CD4-positive, alpha-beta T cell treated with Interleukin-17A for 4 hours (primary cell): ENCODE measurements at regions not wholly inside any gene's neighbourhood (a gene's known extent, or its start where the extent isn't known, plus 50 kb on each side); places are given as distances from the start of the nearest gene placed in this dataset.

ENCODE experiments used
- DNase-seq: peaks from one replicate; pipeline ENCODE4 v3.0.0-alpha.2; 2020; ENCODE audit warnings: mixed read lengths

DNA sequence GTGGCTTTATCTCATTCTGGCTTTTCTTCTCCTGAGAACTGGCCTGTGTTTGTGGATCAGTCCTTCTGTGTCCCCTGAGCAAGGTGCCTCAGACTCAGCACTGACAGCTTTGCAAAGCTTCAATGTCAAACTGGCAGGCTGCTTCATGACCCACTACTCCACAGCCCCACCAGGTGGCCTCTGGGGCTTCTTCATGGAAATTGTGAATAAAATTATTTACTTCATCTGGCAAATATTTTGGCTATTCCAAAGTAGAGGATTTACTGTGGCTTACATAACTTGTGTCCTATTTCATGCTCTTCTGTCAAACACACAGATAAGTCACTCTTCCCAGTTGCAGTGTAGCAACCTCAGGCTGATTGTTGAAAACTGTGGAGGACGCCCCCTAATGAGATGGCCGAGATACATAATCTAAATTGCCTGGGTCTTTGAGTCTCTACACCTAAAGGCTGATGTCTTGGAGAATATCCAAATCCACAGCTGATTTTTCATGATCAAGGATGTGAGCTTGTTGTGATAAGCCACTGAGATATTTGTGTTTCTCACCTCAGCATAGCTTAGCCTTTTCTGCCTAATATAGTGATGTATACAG, 721.9 kb upstream of the SLC10A2 start:
- no peak for DNase-seq

DNA sequence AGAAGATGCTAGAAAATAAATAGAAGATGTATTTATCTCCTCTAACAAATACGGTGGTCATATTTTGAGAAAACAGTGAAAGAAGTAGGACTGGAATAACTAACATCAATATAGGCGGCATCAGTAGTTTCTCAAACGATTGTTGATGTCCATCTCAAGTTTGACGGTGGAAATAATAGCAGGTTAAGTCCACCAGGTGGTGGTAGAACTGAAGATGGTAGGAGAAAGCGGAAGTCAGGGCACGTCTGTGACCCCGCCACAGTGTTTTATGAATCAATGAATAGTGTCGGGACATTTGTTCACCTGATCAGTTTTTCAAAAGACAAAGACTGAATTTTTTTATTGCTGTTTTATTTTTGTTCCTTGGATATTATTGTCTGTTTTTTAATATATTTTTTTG, 706.4 kb upstream of the SLC10A2 start:
- no peak for DNase-seq

DNA sequence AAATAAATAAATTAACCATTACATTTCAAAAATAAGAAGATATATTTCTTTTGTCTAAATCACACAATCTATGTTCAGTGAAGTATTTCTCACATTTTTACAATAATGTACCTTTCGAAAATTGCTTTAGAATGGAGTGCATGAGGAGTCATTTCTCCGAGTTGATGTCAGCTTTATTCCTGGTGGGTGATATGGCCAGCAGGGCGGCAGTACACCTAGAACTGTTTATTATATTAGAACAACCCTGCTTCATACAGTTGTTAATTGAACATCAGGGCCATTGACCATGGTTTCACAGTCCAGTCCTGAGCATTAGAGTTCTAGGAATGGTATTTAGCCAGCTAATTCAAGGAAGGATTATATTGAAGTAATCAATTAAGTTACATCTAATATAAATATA, 696.3 kb upstream of the SLC10A2 start:
- DNase-seq: no peak

DNA sequence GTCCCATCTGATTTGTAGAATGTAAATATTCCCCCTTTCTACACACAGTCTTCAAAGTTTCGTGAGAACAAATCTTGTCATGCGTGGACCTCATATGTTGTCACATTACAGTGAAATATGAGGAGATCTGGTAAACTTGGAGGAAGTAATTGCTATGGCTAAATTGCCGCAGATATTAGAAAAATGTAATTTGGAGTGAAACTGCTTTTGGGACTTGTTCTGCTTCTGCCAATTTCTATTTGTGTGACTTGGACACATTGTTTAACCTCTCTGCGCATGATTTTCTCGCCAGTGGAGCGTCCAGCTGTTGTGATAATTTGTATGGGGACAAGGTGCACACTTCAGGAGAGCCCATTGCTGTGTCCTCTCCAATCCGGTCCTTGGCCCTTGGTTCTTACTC, 693.1 kb upstream of the SLC10A2 start:
- DNase-seq: no peak

DNA sequence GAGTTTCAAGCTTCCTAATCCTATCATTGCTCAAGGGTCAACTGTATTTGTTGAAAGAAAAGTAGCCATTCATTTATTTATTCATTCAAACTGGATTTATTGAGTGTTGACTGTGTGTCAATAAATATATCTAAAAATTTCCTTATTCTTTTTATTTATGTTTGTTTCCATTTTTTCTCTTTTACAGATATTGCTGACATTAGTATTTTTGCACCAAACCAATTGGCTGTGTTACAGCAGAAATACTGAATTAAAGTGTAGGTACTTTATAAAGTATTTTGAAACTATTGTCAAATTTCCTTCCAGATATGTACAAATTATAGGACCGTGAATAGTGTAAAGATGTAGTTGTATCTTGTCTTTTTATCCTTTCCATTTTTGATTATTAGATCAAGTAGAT, 692.0 kb upstream of the SLC10A2 start:
- no peak for DNase-seq

DNA sequence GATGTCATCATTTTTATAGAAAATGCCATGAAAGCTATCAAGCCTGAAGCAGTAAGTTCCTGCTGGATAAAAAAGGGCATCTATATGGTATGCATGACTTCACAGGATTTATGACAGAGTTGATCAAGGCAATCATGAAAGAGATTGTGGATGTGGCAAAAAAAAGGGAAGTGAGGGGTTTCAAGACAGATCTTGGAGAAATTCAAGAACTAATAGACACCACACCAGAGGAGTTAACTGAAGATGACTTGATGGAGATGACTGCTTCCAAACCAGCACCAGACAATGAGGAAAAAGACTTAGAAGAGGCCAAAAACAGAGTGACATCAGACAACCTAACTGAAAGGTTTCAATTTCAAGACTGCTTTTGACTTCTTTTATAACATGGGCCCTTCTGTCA, 691.1 kb upstream of the SLC10A2 start:
- DNase-seq: no peak

DNA sequence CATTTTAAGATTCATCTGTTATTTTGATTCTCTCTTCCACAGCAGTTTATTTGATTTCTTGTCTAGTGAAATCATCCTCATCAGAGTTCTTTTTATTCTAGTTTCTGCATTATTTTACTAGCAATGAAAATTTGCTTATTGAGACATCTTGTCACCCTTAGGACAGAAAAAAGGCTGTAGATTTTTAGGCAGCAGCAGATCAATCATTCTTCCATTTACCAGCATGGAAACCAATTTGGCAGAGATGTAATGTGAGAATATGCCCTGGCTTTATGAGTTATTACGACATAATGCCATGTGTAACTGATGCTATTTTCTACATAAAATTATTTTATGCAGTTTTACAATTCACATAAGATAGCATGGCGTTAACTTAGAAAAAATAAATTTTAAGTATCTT, 688.6 kb upstream of the SLC10A2 start:
- DNase-seq: no peak

DNA sequence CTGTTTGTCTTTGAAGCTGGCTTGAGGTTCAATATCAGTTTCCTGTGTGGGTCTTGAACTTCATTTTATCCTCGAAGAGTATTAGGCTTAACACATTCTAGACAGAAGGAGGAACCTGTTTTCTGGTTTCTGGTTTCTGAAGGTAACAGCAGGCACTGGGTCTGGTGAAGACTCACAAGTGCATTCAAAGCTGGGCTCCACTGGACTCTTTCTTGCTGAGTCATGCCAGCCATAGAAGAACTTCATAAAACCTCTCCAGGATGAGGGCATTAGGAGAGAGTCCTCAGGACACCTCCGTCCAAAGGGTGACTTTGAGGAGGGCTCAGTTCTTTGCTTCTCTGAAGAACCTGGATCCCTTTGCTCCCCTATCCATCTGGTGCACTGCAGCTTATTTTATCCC, 668.6 kb upstream of the SLC10A2 start:
- no peak for DNase-seq

DNA sequence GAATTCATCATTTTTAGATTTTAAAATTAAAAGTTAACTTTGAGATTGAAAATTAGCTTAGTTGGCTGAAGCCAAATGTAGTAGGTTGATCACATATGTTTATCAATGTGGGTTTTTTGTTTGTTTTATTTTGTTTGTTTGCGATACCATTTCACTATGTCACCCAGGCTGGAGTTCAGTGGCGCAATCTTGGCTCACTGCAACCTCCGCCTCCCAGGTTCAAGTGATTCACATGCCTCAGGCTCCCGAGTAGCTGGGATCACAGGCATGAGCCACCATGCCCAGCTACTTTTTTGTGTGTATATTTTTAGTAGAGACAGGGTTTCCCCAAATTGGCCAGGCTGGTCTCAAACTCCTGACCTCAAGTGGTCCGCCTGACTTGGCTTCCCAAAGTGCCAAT, 665.7 kb upstream of the SLC10A2 start:
- no peak for DNase-seq

DNA sequence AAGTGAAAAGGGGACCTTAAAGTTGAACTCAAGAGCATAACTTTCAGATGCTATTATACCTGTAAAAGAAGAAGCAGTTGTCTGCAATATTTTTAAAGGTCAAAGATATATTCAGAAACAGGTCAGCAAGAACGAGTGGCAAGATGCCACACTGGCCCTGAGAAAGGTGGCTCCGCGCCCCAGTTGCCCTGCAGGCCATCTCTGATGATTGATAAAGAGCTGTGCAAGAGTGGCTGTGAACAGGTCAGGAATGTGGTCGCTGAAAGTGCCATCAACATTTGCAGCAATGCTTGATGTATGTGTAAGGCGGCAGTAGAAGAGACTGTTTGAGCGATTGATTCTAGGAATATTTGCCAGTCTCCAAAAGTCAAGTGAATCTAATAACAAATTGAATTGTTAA, 664.2 kb upstream of the SLC10A2 start:
- DNase-seq: no peak

DNA sequence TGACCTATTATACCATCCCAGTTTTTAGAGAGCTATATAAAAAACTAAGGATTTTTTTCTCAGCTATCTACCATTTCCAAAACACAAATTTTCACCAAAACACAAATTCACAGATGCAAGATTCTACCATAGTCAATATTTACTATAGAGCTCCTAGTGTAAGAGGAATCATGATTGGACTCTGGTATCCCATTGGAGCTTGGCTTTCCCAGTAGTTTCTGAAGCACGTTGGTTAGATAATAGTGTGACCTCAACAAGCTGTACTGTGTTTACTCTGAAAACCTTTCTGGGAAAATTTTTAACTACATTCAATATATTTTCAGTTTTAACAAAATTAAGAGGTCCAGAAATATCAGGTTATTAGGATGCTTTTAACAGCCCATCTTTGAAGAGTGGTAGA, 660.6 kb upstream of the SLC10A2 start:
- DNase-seq: no peak

DNA sequence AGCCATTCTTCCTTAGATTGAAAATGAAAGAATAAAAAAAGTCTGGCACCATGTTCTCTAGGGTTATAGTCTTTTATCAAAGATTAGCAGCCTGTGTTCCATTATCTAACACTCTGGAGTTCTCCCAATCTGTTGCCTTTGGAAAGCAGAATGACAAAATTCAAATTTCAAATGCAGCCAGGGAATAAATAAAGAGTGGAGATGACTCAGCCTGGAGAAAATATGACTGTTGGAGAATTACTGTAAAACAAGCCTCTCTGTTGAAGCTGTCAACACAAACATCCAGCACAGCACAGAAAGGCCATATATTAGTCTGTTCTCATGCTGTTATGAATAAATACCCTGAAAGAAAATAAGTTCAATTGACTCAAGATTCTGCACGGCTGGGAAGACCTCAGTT, 650.5 kb upstream of the SLC10A2 start:
- no peak for DNase-seq

DNA sequence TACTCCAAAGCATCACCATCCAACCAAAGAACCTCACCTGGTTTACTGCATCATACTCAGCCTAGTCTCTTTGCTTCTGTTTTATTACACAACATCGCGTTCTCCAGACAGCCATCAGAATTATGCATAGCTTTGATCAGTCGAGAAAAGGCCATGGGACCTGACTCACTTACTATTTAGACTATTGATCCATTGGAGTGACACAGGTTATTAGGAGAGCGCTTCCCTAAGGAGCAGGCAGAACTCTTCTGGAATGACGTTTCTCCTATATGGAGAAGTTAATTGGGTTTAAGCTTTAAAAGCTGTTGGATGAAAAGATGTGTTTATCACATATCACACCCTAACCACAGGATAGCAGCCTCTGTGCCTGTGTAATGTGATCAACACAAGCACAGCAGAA, 649.1 kb upstream of the SLC10A2 start:
- DNase-seq: no peak

DNA sequence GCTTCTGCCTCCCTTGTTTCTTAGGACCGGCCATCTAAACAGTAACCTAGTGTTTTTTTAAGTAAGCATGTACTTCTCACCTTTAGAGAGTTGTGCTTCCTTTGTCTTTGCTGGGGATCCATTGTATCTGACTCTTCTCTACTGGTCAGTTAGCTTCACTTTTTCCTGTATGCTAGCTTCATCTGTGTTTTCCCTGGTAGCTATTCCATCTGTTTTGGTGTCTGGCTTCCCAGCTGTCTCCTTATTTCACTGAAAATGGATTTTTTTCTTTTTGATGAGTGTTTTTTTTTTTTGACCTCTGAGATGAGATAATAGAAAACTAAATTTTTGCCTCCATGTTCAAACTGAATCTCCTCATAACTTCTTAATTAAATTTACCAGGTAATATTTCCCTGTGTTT, 637.0 kb upstream of the SLC10A2 start:
- no peak for DNase-seq

DNA sequence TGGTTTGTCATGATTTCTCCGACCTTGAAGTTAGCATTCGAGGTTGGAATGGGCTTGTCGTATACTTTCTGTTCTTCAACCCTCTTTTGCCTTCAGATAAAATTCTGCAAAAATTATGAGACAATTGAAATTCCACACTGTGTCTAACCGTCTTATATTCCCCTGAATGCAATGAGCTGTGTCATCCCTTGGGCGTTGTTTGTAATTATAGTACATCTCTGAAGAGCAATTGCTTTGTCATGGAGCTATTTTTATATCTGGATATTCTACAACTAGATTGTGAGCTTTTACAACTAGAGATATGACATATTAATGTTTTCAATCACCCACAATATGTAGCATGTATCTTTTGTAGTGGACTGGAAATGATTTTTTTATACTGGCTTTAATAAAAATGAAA, 631.8 kb upstream of the SLC10A2 start:
- DNase-seq: no peak

DNA sequence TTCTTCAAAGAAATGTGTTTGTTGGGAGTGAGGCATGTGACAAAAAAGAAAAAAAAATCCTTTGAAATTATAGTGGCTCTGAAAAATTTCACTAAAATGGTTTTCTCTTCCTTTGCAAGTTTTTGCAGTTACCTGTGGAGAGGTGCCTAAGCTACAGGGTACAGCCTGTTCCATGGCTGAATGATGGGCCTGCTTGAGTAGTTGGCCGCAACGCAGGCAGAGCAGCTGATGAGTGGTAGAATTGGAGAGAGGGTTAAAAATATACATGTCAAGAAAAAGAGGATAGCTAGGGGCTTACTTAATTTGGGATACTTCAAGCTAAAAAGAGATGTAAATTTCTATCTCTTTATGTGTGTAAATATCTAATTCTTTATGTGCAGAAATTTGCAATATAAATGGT, 629.1 kb upstream of the SLC10A2 start:
- DNase-seq: no peak

DNA sequence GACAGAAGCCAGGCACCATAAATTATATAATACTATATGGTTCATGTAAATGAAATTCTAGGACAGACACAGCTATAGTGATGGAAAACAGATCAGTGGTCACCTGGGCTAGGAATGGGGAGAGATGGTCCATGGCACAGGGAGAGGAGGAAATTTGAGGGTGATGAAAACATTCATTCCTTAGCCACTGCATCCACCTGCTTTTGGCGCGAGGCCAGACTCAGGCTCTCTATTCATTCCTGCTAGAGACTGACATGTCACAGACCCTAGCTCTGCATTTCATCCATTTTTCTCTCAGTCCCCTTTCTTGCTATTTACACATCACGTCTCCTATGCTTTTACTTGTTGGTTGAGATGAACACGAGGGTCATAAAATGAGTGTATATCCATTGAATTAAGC, 628.3 kb upstream of the SLC10A2 start:
- DNase-seq: no peak

DNA sequence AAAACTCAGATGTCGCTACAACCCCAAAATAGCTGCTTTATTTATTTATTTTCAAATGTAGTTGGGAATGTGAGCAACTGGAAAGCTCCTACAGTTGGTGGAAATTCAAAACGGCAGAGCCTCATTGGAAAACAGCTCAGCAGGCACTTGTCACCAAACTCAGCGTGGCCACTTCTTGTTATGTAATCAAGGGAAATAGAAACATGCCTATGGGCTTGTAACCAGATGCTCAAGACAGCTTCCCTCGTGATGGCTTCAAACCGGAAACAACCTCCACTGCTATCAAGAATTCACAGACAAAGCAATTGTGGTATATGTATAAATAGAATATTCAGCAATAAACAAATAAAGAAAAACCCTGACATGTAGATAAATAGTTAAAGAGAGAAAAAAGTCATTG, 627.8 kb upstream of the SLC10A2 start:
- no peak for DNase-seq

DNA sequence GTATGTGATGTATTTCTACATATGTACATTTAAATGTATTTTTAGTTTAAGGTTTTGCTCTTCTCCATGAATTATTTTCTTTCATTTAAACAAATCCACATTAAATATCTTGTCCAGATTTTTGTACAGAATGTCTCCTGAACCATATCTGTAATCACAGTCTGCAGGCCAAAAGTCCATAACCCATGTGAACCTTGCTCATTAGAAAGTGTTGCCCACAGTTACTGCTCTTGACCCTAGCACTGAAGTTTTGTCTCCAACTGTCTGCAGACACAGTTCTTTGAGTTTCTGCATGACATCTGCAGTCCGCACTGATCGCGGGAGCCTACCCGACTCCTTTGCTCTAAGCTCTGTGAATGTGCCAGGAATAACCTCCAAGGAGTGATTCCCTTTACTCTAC, 626.2 kb upstream of the SLC10A2 start:
- DNase-seq: no peak

DNA sequence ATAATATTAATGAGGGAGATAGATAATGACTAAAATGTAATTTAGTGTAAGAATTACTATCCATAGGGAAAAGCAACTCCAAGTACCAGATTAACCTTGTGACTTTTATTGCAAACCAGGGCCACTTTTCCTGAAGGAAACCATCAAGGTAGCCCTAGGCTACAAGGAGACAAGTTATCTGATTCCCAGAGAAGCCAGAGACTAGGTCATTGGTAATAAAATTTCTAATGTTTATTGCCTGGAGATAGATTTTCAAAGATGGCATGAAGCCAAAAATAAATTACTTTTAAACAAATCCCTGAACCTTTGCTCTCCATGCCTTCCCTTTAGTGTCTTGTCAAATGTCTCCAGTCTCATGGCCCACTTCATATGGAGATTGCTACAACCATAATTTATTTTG, 610.1 kb upstream of the SLC10A2 start:
- no peak for DNase-seq

DNA sequence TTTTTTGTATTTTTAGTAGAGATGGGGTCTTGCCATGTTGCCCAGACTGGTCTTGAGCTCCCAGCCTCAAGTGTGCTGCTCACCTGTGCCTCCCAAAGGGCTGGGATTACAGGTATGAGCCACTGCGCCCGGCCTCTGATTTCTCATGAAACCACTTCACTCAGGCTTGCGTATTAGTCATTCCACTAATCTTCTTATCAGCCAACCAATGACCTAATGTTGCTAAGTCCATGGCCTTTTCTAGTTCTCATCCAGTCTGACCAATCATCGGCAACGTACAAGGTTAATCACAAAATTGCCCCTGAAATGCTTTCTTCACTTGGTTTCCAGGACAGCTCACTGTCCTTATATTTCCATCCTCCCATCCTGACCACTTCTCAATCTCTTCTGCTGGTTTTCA, 605.3 kb upstream of the SLC10A2 start:
- DNase-seq: no peak

DNA sequence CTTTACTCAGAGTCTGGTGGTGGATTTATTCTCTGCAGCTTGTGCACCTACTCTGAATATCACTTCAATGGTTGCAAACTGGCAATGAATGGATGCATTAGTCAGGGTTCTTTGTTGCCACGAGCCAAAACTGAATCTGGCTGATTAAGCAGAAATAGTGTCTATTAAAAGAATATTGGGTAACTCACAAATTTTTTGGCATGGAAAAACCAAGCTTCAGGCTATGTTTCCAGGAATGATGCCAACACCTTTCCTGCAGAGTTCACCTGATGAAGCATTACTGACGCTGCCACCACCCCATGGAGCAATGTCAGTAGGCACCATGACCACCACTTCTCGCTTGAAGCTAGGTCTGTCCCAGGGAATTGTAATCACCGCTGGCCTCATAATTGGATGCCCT, 597.8 kb upstream of the SLC10A2 start:
- DNase-seq: no peak

DNA sequence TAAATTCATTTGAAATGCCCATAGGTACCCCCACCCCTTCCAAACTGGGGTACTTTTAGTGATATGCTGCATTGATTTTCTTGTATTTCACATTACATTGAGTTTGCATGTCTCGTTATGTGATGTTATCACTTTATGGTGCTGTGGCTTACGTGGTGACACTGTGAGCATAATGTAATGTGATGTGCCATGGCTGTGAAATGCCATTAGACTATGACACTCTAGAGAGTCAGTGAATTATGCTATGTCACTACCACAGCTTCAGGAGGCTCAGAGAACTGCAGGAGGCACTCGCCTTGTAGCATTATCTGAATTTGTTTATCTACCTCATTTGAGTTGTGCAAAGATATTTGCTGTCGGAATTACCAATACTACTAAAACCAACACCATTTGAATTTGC, 590.1 kb upstream of the SLC10A2 start:
- DNase-seq: no peak

DNA sequence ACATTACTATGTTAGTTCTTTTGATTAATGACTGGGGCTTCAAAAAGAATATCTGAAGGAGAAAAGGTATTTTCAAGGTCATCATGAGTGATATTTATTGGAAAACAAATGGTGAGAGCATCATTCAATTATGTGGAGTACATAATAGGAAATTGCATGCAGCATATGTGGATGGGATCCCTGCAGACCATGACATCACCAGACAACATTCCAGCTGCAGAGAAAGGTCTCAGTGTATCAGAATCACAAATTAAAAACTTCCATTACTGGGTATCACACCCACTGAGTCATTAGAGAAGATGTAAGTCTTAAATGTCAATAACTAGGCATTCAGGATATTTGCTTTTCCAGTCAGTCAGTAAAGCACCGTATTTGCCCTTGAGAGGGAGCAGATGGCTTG, 574.4 kb upstream of the SLC10A2 start:
- no peak for DNase-seq

DNA sequence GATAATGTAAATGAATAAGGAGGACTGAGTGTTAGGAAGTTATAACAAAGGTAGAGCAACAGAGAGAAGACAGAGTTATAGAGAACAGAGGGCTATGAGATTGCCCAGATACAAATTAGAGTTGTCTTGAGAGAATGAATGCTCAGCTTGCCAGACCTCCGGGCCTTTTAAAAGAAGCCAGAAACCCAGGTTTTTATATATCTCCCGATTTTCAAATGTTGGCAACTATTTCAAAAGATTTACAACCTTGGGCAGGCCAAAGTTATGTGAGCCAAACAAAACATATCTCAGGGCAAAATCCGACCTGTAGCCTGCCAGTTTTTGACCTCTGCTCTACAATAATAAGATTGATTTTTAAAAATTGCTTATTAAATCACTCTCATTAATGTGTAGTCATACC, 573.1 kb upstream of the SLC10A2 start:
- DNase-seq: no peak

DNA sequence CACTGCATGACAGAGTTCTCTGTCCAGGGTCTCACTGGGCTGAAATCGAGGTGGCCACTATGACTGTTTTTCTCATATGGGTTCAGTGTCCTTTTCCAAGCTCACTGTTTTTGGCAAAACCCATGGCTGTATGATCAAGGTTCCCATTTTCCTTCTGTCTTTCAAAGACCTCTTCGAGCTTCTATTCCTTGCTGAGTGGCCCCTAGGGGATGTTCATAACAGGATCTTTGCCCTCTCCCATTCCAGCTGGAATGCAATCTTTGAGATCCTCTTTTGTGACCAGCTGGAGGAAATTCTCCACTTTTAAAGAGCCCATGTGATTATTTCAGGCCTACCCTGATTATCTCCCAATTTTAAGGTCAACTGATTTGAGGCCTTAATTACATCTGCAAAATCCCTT, 572.5 kb upstream of the SLC10A2 start:
- DNase-seq: no peak
